ENCODE measurements at regions not wholly inside any gene's neighbourhood (a gene's known extent, or its start where the extent isn't known, plus 50 kb on each side); places are given as distances from the start of the nearest gene placed in this dataset.
"Not testable (repeated sequence)": the region's sequence is repeated elsewhere in the genome, so short reads cannot be mapped to it uniquely, and the experiment has no call there.

DNA sequence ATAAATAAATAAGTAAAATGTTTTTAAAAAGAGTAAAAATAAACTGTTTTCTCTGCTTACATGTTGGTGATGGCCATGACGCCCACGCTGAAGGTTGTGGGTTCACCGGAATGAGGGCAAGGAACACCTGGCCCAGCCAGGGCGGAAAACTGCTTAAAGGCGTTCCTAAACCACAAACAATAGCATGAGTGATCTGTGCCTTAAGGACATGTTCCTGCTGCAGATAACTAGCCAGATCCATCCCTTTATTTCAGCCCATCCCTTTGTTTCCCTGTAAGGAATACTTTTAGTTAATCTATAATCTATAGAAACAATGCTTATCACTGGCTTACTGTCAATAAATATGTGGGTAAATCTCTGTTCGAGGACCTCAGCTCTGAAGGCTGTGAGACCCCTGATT, 63.3 kb upstream of the CEP78 start:
- not testable (repeated sequence) for ATAC-seq (ENCODE audit: low FRiP score); DNase-seq (ENCODE audit: low spot score)

DNA sequence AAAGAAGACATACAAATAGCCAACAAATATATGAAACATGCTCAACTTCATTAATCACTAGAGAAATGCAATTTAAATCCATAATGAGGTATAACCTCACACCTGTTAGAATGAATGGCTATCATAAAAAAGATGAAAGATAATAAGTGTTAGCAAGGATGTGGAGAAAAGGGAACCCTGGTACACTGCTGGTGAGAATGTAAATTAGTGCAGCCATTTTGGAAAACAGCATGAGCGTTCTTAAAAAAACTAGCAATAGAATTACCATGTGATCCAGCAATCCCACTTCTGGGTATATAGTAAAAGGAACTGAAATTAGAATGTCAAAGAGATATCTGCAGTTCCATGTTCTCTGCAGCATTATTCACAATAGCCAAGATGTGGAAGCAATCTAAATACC, 64.2 kb upstream of the CEP78 start:
- DNase-seq (ENCODE audit: low spot score), result no peak
- TF ChIP-seq, protein P1, sequence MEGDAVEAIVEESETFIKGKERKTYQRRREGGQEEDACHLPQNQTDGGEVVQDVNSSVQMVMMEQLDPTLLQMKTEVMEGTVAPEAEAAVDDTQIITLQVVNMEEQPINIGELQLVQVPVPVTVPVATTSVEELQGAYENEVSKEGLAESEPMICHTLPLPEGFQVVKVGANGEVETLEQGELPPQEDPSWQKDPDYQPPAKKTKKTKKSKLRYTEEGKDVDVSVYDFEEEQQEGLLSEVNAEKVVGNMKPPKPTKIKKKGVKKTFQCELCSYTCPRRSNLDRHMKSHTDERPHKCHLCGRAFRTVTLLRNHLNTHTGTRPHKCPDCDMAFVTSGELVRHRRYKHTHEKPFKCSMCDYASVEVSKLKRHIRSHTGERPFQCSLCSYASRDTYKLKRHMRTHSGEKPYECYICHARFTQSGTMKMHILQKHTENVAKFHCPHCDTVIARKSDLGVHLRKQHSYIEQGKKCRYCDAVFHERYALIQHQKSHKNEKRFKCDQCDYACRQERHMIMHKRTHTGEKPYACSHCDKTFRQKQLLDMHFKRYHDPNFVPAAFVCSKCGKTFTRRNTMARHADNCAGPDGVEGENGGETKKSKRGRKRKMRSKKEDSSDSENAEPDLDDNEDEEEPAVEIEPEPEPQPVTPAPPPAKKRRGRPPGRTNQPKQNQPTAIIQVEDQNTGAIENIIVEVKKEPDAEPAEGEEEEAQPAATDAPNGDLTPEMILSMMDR (IDR thresholded peaks at IDR 0.05), result no peak
- no peak for ATAC-seq (ENCODE audit: low FRiP score)

DNA sequence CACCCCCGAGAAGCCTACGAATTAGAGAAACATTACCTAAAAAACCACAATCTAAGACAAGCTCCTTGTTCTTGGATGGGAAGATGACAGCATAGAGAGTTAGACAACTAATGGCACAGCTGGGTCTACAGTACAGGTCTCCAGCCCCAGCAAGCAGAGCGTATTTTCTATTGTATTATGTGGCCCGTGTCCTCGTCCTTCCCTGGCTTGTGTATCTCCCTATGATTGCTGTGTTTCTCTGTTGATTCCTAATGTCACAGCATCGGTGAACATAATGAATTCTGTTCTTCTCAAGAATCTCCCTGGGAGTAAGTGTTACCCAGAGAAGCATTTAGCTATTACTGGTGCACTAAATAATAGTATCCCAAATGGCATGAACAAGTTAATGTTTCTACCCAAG, 66.8 kb upstream of the CEP78 start:
- DNase-seq (ENCODE audit: low spot score) (no peak), ATAC-seq (ENCODE audit: low FRiP score) (no peak)
- TF ChIP-seq, protein P1 (IDR thresholded peaks at IDR 0.05), result no peak

DNA sequence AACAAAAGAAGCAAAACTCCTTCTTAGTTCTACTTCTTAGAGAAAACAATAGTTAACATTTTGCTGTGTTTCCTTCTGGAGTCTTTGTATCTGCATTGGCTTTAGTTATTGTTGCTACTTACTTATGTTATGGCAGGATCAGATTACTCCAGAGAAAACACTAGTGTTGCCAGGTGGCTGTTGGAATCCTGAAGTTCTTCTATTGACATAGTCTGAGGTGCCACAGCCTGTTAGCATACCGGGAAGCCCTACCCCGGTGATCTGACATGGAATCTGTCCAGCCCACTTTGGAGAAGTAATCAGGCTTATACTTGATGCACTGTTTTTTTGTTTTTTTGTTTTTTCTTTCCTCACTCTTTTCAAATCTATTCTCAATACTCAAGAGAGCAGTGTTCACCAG, 68.5 kb upstream of the CEP78 start:
- ATAC-seq (ENCODE audit: low FRiP score) (no peak), DNase-seq (ENCODE audit: low spot score) (no peak)
- TF ChIP-seq, protein P1 (IDR thresholded peaks at IDR 0.05), result no peak

DNA sequence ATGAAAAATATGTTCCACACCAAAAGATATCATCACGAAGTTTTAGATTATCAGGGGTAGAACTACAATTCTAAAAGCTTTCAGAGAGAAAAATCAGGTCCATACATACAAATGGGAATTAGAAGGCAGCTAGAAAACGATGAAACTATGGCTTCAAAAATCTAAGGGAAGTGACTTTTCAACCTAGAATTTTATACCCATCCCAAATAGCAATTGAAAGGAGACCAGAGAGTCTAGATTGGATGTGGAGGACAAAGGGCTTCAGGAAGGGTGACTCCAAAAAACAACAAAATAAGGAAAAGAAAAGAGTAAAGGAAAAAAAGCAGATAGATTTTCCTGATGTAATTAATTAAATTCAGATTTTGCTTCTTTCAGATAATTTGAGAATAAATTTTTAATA, 72.0 kb upstream of the CEP78 start:
- ATAC-seq (ENCODE audit: low FRiP score) (no peak), DNase-seq (ENCODE audit: low spot score) (no peak)
- TF ChIP-seq, protein P1 (IDR thresholded peaks at IDR 0.05), result no peak

DNA sequence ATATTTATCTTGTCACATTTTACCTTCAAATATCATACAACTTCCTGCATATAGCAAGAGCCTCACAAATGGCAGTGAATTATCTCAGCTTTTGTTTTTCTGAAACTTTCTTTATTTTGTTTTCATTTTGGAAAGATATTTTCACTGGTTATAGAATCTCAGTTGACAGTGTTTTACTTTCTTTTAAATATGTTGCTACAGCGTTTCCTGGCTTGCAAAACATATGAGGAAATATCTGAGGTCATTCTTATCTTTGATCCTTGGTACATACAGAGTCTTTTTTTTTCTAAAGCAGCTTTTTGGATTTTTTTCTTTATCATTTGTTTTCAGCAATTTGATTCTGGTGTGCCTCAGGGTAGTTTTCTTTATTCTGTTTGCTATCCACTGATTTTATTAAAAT, 77.6 kb upstream of the CEP78 start:
- TF ChIP-seq, protein P1 (IDR thresholded peaks at IDR 0.05), result no peak
- DNase-seq (ENCODE audit: low spot score) (no peak), ATAC-seq (ENCODE audit: low FRiP score) (no peak)

DNA sequence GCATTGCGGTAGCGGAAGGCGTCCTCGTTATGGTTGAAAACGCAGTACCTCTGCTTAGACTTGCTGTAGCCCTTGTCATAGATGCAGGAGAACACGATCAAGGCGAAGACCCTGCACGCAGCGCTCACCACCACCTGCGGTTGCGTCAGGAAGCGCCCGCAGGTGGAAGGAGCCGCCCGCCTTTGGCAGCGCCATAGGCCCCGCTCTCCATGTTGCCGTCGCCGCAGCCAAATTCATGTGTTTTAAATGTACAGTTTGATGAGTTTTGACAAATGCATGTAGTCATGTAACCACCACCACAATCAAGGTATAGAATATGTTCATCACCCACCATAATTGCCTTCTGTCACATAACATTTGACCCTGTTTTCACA, 84.9 kb upstream of the CEP78 start:
- TF ChIP-seq, protein P1 (IDR thresholded peaks at IDR 0.05), result no peak
- no peak for DNase-seq (ENCODE audit: low spot score)
- no peak for ATAC-seq (ENCODE audit: low FRiP score)

Data from omental fat pad (tissue), 3 donors.